DOHH2 (cell line): ENCODE measurements at regions not wholly inside any gene's neighbourhood (a gene's known extent, or its start where the extent isn't known, plus 50 kb on each side); places are given as distances from the start of the nearest gene placed in this dataset.

ENCODE experiments used
- H3F3A ChIP-seq: fragments of 200-600 bp; sonication (generic), shearing (Covaris generic); 2 replicates; pipeline ENCODE4 v1.6.0; 2016; ENCODE audit warnings: antibody characterized with exemption, mild to moderate bottlenecking; ENCODE audit not compliant: control insufficient read depth, insufficient read depth
- H3K27ac ChIP-seq: fragments of 200-600 bp; sonication (generic); 2 replicates; pipeline ENCODE4 v1.5.1; 2014; ENCODE audit warnings: low read depth, mild to moderate bottlenecking, low read length, moderate library complexity
- H3K27me3 ChIP-seq: fragments of 200-600 bp; sonication (generic); 2 replicates; pipeline ENCODE4 v1.6.1; 2014; ENCODE audit warnings: mild to moderate bottlenecking, low read length, mixed read lengths; ENCODE audit not compliant: control insufficient read depth
- H3K36me3 ChIP-seq: fragments of 200-600 bp; sonication (generic); 2 replicates; pipeline ENCODE4 v1.6.1; 2014; ENCODE audit warnings: mild to moderate bottlenecking, low read length, moderate library complexity, mixed read lengths; ENCODE audit not compliant: control insufficient read depth
- H3K4me1 ChIP-seq: fragments of 200-600 bp; sonication (generic); 2 replicates; pipeline ENCODE4 v1.6.1; 2014; ENCODE audit warnings: mild to moderate bottlenecking, low read length, mixed read lengths; ENCODE audit not compliant: control insufficient read depth
- H3K4me2 ChIP-seq: fragments of 200-600 bp; sonication (generic); 2 replicates; pipeline ENCODE4 v1.6.0; 2014; ENCODE audit warnings: mild to moderate bottlenecking, low read length, moderate library complexity
- H3K4me3 ChIP-seq: fragments of 200-600 bp; sonication (generic); 2 replicates; pipeline ENCODE4 v1.5.1; 2014; ENCODE audit warnings: mild to moderate bottlenecking, low read length, mixed read lengths
- H3K79me2 ChIP-seq: fragments of 200-600 bp; sonication (generic); 2 replicates; pipeline ENCODE4 v1.6.1; 2014; ENCODE audit warnings: mild to moderate bottlenecking, low read length, mixed read lengths; ENCODE audit not compliant: control insufficient read depth
- H3K9me2 ChIP-seq: fragments of 200-600 bp; sonication (generic); replicated peaks from 2 replicates; pipeline ENCODE4 v1.6.1; 2014; ENCODE audit warnings: mild to moderate bottlenecking, low read length, mixed read lengths; ENCODE audit not compliant: control insufficient read depth
- H3K9me3 ChIP-seq: fragments of 200-600 bp; sonication (generic); 2 replicates; pipeline ENCODE4 v1.6.1; 2014; ENCODE audit warnings: antibody characterized with exemption, low read length, mixed read lengths; ENCODE audit not compliant: control insufficient read depth, insufficient read depth
- H4K20me1 ChIP-seq: fragments of 200-600 bp; sonication (generic); 2 replicates; pipeline ENCODE4 v1.6.0; 2014; ENCODE audit warnings: low read depth, mild to moderate bottlenecking, antibody characterized with exemption, low read length, moderate library complexity; ENCODE audit not compliant: control insufficient read depth, insufficient read depth
- CTCF ChIP-seq: fragments of 200-600 bp; sonication (generic); IDR thresholded peaks from one replicate; pipeline ENCODE4 v1.5.1; 2014; ENCODE audit warnings: antibody characterized with exemption, mild to moderate bottlenecking, low read depth, low read length; ENCODE audit not compliant: poor library complexity, severe bottlenecking
- EZH2phosphoT487 ChIP-seq: fragments of 200-600 bp; sonication (generic); IDR thresholded peaks from 2 replicates; pipeline ENCODE4 v1.6.1; 2017; ENCODE audit warnings: borderline replicate concordance, mild to moderate bottlenecking, antibody characterized with exemption, low read length, moderate library complexity, mixed read lengths

- Histone ChIP-seq H3K36me3 (no peaks in the 10 kb centered on the region), H3K4me3 (no peak overlapping the region), H3K79me2 (peaks cover 3% of the 10 kb centered on the region; the same call in 1 of the 2 replicates), H3F3A (no peaks in the 10 kb centered on the region), H4K20me1 (0 out of 2 replicates have a peak, but pooled peaks cover 5% of the 10 kb centered on the region), H3K4me1 (no peaks in the 10 kb centered on the region), H3K27me3 (no peaks in the 10 kb centered on the region), H3K9me3 (no peaks in the 10 kb centered on the region), H3K27ac (no peak overlapping the region), H3K4me2 (no peak overlapping the region), H3K9me2 (no peaks in the 10 kb centered on the region)
- TF ChIP-seq EZH2phosphoT487 (no peak), CTCF (no peak)
These were observed 242.5 kb upstream of the CAND1 start for GRCh38 chr12:67026487-67027246.

- Histone ChIP-seq H3K36me3 (no peaks in the 10 kb centered on the region), H3K9me2 (no peaks in the 10 kb centered on the region), H3K4me2 (no peak overlapping the region), H4K20me1 (0 out of 2 replicates have a peak, but pooled peaks cover 5% of the 10 kb centered on the region), H3F3A (no peaks in the 10 kb centered on the region), H3K27ac (no peak overlapping the region), H3K79me2 (peaks cover 3% of the 10 kb centered on the region; the same call in 1 of the 2 replicates), H3K27me3 (no peaks in the 10 kb centered on the region), H3K4me1 (no peaks in the 10 kb centered on the region), H3K9me3 (no peaks in the 10 kb centered on the region), H3K4me3 (no peak overlapping the region)
- TF ChIP-seq EZH2phosphoT487, result no peak
- TF ChIP-seq CTCF, result no peak
These were observed 240.6 kb upstream of the CAND1 start for GRCh38 chr12:67028529-67028928.

DNA sequence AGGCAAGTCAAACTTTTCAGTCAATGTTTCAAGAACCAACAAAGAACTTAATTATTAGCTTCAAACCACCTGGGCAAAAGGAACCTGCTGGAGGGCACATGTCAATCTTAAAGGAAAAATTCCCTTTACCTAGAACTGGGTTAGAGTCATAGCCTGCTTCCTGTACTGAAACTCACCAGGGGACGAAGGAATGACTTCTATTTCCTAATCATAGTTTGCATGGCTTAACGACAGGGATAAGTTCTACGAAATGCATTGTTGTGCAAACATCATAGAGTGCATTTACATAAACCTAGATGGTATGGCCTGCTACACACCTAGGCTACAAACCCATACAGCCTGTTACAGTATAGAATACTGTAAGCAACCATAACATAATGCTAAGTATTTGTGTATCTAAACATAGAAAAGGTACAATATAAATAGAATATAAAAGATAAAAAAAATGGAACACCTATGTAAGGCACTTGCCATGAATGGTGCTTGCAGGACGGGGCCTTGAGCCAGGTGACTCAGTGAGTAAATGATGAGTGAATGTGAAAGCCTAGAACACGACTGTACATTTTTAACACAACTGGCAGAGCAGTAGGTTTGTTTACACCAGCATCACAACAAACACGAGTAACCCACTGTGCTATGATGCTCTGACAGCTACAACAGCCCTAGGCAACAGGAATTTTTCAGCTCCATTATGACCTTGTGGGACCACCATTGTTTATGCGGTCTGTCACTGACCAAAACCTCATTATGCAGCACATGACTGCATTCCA is 234.9 kb upstream of the CAND1 start:
- no peak overlapping the region for H3K27ac ChIP-seq
- H3K9me3 ChIP-seq, result no peaks in the 10 kb centered on the region
- H3K4me1 ChIP-seq, result no peaks in the 10 kb centered on the region
- no peaks in the 10 kb centered on the region for H3K36me3 ChIP-seq
- H3K4me2 ChIP-seq, result no peak overlapping the region
- H4K20me1 ChIP-seq, result no peaks in the 10 kb centered on the region
- H3K9me2 ChIP-seq, result no peaks in the 10 kb centered on the region; the same call in 1 of the 2 replicates
- H3K79me2 ChIP-seq, result peaks cover 9% of the 10 kb centered on the region; the same call in 1 of the 2 replicates
- no peaks in the 10 kb centered on the region for H3F3A ChIP-seq
- TF ChIP-seq EZH2phosphoT487 (no peak), CTCF (no peak)
- H3K27me3 ChIP-seq, result no peaks in the 10 kb centered on the region
- no peak overlapping the region for H3K4me3 ChIP-seq
